HG02840 (cell line): ENCODE measurements at regions not wholly inside any gene's neighbourhood (a gene's known extent, or its start where the extent isn't known, plus 50 kb on each side); places are given as distances from the start of the nearest gene placed in this dataset.

Experiments used
- ATAC-seq: cut with Tn5 transposase; IDR thresholded peaks from one replicate; pipeline ENCODE4 v1.9.1; 2021; ENCODE audit warnings: mild to moderate bottlenecking, moderate library complexity, moderate number of reproducible peaks; ENCODE audit not compliant: unreplicated experiment, low FRiP score

GRCh38 chr14:73783107-73783727 is 68.4 kb upstream of the PTGR2 start:
- ATAC-seq, result no peak

- ATAC-seq, result no peak
Measured at GRCh38 chr14:73782623-73783022, 68.4 kb upstream of the PNMA1 start.

- no peak for ATAC-seq
Measured at GRCh38 chr14:73780896-73781295, 66.7 kb upstream of the PNMA1 start.

GRCh38 chr14:73780391-73780790 is 66.2 kb upstream of the PNMA1 start:
- ATAC-seq, result no peak

GRCh38 chr14:73778736-73779135 is 64.6 kb upstream of the PNMA1 start:
- ATAC-seq, result no peak

- ATAC-seq, result no peak
Measured at GRCh38 chr14:73777420-73777819, 63.2 kb upstream of the PNMA1 start.

- no peak for ATAC-seq
Measured at GRCh38 chr14:73776194-73776537, 62.0 kb upstream of the PNMA1 start.

GRCh38 chr14:73775339-73776193 is 61.4 kb upstream of the PNMA1 start:
- ATAC-seq, result no peak

- no peak for ATAC-seq
Measured at GRCh38 chr14:73774671-73775070, 60.5 kb upstream of the PNMA1 start.

GRCh38 chr14:73774241-73774570 is 60.0 kb upstream of the PNMA1 start:
- no peak for ATAC-seq

GRCh38 chr14:73773441-73774240 is 59.5 kb upstream of the PNMA1 start:
- ATAC-seq, result no peak

GRCh38 chr14:73771848-73772638 is 57.9 kb upstream of the PNMA1 start:
- ATAC-seq, result peak; percentile 50

GRCh38 chr14:73770977-73771847 is 57.0 kb upstream of the PNMA1 start:
- ATAC-seq, result peak; percentile 20

GRCh38 chr14:73768107-73768506 is 53.9 kb upstream of the PNMA1 start:
- no peak for ATAC-seq

- ATAC-seq, result no peak
Measured at GRCh38 chr14:73764406-73765280, 50.5 kb upstream of the PNMA1 start.
